HG03521 (cell line): ENCODE measurements at regions not wholly inside any gene's neighbourhood (a gene's known extent, or its start where the extent isn't known, plus 50 kb on each side); places are given as distances from the start of the nearest gene placed in this dataset.
"Not testable (repeated sequence)": the region's sequence is repeated elsewhere in the genome, so short reads cannot be mapped to it uniquely, and the experiment has no call there.

Experiments used
- ATAC-seq: cut with Tn5 transposase; IDR thresholded peaks from one replicate; pipeline ENCODE4 v1.9.1; 2021; ENCODE audit warnings: mild to moderate bottlenecking, moderate library complexity; ENCODE audit not compliant: unreplicated experiment

DNA sequence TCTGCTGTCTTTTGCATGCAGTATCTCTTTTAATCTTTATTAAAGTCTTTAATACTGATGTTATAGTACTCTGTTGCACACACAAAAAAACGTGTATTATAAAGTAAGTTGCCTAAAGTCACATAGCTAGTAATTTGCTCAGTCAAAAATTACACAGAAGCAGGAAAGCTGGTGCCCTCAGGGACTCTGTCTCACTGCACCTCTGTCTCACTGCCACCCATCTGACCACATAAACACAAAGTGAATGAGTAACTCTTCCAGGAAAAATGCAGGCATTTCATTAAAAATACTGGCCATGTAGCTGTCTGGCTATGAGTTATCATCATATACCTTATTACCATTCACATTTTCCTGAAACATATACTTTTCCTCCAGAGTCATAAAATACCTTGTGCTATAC is 591.7 kb downstream of the CSNK1G3 start:
- no peak for ATAC-seq

DNA sequence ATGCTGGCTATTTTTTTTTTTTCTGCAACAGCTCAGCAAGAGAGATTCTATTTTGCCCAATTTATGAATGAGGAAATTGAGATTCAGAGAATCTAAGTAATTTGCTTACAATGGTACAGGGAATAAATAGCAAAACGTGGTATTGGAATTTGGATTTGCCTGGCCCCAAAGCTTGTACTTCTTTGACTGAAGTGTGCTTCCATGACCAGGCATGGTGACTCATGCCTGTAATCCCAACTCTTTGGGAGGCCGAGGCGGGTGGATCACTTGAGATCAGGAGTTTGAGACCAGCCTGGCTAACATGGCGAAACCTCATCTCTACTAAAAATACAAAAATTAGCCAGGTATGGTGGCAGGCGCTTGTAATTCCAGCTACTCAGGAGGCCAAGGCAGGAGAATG is 591.1 kb downstream of the CSNK1G3 start:
- not testable (repeated sequence) for ATAC-seq

DNA sequence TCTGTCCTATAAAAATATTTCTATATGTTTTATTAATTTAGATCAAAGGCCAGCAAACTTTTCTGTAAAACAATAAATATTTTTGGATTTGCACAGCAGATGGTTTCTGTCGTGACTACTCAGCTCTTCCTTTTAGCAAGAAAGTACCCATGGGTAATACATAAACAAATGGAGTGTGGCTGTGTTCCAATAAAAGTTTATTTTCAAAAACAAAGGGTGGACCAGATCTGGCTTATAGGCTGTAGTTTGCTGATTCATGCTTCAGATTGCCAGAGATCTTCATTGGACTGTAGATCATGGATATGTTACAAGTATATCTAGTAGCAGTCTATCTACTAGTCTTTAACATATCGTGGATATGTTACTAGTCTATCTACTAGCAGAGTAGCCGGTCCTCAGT is 590.5 kb downstream of the CSNK1G3 start:
- ATAC-seq: no peak

DNA sequence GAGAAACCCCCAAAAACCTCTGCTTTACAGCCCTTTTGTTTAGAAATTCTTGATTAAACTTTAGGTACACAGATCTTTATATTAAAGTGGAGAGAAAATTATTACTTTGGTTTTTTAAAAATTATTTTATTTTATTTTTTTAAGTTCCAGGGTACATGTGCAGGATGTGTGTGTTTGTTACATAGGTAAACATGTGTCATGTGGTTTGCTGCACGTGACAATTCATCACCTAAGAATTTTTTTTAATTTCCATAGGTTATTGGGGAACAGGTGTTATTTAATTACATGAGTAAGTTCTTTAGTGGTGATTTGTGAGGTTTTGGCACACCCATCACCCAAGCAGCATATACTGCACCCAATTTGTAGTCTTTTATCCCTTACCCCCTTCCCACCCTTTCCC is 581.7 kb downstream of the CSNK1G3 start:
- no peak for ATAC-seq

DNA sequence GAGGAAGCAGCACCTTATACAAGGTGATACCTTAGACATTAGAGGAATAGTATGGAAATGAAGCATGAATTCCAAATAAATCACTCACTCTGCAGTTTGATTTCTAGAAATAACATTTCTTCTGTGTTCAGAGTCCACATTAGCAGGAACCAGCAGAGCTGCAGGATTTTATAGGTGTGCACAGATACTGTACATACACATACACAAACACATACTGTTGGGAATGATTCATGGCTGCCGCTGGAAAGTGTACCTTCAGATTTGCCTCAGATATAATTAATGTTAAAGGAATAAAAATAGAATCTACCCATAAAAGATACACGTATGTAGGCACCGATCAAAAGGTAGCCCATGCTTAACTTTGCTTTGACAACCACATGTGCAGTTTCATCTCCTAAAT is 578.1 kb downstream of the CSNK1G3 start:
- ATAC-seq: no peak

DNA sequence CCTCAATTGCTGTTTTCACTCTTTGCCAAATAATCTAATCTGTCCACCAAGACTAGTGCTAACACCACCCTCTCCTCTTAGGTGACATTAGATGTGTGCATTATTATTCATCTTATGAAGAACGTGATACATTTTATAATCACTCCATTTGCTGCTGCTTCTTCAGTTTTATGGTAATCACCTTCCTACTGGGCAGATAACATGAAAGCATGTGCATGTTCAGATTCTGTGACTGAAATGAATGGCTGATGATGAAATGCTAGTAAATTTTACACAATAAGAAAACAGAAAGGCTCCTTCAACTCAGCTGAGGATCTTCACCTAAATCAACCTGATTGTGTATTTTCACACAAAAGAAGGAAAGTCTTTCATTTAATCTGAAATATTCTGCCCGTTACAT is 577.6 kb downstream of the CSNK1G3 start:
- ATAC-seq: no peak

DNA sequence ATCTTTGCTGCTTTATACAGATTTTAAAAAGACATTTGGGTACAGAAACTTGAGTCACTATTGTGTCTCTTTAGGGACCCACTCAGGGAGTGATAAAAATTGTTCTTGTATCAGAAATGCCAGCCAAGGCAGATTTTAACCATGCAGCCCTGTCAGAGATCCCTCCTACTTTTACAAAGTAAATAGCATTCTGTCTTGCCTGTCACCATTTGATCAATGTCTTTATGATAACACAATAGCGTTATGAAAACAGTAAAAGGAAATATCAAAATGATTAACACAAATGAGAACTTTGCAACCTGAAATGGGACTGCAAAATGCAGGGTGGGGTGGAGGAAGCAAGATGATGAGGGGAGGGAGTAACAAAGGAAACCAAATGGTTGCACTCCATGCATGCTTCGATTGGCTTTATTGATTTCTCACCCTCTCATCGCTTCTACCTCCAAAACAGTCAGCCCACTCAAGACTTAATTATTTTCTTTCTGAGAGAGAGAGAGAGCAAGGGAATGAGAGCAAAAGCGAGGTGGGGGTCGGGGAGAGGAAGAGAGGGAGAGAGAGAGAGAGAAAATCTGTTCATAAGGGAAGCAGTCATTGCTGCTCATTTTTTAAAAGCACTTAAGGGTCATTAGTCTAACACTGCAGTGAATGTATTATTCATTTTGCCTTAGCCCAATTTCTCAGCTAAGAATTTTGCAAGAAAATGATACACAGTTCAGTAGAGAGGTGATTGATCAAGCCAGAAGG is 576.5 kb downstream of the CSNK1G3 start:
- ATAC-seq: no peak

DNA sequence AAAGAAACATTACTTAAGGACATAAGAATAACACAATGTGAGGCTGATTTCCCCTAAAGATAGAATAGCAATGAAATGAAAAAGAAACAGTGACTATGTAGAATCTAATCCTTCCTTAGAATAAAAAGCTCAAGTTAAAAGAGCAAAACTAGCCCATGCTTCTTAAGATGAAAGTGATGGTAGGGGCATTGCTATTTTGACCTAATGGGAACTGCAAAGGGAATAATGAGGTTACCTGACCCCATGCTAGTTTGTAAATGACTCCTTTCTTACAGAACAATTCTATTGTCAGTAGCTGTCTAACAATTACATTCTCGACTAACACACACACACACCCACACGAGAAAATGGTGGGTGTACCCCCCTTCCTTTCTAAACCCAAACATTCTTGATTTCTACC is 575.8 kb downstream of the CSNK1G3 start:
- no peak for ATAC-seq

DNA sequence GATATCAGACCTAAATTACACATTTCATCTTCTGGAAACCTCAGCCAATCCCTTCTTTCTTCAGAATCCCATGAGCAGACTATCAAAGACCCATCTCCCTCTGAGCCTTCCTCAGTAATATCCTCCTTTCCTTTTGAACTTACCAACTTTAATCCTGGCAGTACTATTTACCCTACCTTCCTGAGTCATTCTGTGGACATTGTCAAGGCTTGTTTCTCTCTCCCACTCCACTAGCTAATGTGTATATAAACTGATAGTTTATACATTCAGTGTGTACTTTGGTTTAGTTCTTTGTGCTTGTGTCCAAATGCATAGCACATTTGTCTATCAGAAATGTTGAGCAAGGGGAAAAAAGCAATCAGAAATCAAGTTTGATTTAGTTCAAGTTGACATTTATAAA is 568.3 kb downstream of the CSNK1G3 start:
- ATAC-seq: no peak

DNA sequence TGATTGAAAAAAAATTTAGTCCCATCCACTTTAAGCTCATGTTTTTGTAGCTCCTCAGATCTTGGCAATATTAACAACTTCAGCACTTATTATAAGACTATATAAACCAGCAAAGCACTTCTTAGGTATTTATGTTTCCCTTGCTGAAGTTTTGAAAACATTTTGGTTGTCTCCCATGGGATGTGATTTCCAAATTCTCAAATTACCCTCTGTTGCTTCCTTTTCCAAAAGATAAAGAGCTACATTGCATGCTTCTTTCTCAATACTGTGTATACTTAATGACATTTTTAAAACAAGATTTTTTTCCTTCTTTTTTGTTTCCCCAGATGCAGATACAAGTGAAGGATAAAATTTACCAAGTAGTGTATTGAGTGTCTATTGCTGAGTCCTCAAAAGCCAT is 567.1 kb downstream of the CSNK1G3 start:
- no peak for ATAC-seq

DNA sequence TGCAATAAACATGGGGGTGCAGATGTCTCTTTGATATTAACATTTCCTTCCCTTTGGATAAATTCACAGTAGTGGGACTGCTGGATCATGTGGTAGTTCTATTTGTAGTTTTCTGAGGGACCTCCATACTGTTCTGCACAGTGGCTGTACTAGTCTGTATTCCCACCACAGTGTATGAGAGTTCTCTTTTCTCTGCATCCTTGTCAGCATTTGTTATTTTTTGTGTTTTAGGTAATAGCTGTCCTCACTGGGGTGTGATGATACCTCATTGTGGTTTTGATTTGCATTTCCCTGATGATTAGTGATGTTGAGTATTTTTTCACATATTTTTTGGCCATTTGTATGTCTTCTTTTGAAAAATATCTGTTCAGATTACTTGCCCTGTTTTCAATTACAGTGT is 562.5 kb downstream of the CSNK1G3 start:
- no peak for ATAC-seq

DNA sequence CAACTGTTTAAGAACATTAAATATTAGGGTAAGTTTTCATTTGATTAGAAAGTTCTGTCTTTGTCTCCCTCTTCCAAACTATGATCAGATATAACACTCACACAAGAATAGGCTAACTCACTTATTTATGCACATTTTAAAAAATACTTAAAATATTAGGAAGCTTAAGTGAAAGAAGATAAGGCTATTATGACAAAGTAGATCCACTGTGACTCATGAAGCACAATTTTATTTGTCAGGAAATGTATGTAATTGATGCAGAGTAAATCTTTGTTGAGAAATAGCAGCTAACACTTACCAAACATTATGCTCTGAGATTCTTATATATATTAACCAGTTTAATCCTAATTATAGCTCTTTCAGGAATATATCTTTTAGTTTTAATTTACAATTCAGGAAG is 560.6 kb downstream of the CSNK1G3 start:
- ATAC-seq: no peak

DNA sequence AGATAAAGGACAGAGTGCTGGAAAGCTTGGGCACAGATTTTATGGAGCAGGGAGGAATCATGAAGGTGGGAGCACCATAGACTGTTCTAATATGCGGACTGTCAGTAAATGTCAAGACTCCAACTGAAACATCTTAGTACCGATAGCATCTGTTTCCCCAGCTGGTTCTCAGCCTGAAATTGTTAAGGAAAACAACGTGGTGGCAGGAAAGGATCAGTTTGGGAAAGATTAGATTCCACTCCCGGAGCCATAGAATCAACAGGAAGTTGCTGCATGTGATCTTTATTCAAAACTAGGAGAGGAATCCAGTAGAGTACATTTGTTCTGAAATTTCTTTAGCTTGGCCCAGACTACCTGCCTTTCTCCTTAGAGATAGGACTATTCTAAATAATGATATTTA is 559.1 kb downstream of the CSNK1G3 start:
- no peak for ATAC-seq

DNA sequence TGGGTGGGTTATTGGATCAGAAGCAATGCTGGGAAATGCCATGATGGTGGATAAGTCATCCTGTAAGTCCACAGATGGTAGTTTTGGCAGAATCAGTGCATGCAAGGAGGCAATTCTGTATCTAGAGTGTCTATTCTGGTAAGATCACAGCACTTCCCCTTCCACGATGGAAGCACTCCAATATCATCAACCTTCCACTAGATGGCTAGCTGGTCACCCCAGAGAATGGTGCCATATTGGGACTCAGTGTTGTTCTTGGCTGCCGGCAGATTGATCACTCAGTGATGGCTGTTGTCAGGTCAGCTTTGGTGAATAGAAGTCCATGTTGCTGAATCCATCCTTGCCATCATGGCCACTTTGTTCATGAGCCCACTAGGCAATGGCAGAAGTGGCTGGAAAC is 553.5 kb downstream of the CSNK1G3 start:
- ATAC-seq: no peak

DNA sequence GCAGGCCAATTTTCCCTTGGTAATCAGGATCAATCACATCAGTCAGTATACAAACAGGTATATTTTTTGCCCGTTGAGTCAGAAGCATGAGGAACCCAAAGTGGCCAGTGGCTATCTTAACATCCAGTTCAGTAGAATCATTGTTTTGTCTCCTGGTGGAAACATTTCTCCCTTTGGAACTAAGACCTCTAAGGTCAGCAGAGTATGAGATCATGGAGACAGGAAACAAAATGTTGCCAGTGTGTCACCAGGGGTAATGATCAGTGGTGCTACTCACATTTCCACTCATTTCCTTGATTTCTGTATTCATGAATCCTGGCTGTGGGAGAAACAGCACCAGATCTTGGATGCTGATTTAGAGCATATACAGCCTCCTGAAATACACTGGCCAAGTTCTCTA is 553.0 kb downstream of the CSNK1G3 start:
- ATAC-seq: no peak

DNA sequence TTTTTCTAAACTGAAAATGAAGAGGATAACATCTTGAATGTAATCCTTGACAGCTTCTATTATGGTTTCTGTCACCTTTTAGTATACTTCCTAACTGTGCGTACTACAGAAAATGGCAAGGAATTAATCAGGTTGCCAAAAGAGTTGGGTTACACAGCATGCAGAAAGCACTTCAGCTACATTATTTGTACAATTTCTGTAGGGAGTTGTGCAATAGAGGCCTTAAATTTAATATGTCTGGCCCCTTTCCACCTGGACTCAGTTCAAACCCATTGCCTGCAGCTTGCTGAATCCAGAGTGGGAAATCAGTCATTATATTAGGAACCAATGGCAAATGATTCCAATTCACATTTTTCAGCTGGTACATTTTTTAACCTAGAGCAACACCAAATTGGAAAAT is 549.7 kb downstream of the CSNK1G3 start:
- no peak for ATAC-seq

DNA sequence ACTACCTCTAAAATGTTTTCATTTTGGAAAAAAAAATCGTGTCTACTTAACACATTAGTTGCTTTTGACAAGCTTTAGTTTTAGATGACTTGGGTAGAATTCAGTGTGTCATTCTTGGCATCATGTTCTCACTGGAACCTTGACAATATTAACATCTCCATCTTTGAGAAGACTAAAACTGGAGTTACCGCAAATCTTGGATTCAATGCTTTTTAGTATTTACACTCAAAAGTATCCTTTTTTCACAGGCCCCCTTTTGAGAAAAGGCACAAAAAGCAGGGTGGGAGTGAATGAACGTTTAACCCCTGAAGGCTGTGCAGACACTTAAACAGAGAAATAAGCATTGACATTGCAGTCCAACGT is 549.1 kb downstream of the CSNK1G3 start:
- ATAC-seq: no peak

DNA sequence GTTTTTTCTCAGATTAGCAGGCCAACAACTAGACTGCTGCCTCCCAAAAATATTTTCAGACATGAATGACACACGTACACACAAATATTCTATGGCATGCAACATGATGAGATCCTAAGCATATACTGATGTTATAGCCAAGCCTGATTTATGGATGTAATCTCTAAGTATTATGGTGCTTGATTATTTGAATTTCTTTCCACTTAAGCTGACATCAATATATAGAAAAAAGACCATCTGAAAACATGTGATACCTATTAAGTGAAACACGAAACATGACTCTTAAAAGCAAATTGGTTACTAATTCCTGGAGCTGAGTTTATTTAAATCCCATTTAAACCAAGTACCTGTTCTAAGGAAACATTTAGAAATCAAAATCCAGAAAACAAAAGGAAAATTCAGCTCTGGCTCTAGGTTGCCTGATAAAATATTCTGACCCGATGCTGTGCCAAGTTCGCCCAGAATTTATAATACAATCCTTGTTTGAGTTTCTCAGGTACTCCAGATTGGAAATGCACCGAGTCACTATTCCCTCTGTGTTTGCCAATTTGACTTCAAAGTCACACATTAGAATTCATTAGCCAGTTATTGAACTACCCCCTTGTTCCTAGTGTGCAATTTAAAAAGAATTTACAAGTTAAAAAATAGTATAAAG is 548.6 kb downstream of the CSNK1G3 start:
- ATAC-seq: no peak

DNA sequence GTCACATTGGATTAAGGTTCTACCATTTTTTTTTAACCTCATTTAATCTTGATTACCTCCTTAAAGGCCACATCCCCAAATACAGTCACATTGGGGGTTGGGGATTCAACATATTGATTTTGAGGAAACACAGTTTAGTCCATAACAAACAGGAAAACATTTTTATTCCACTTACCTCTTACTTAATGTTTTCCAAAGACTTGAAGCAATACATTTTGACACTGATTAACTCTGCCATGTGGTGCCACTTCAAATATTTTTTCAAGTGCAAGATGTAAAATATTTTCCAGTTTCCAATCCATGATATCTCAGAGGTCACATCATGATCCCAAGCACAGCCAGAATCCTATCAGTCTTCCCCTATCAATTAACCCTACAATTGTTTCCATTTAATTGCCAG is 548.0 kb downstream of the CSNK1G3 start:
- ATAC-seq: no peak

DNA sequence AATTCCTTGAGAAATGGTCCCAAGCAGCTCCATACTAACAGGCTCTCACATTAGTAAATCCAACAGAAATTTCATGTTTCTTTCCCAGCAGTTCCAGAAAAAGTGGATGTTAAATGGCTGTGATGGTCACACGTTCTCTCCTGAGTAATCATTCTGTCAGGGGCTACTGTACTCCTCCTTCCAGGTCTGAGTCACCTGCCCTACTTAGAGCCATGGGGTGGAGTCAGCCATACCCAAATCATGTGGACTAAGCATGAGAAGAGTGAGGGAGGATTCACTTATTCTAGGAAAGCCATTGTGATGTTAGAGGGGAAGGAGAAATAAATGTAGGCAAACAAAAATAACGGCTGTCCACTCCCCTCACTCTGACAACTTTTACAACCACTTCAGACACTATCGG is 547.2 kb downstream of the CSNK1G3 start:
- no peak for ATAC-seq

DNA sequence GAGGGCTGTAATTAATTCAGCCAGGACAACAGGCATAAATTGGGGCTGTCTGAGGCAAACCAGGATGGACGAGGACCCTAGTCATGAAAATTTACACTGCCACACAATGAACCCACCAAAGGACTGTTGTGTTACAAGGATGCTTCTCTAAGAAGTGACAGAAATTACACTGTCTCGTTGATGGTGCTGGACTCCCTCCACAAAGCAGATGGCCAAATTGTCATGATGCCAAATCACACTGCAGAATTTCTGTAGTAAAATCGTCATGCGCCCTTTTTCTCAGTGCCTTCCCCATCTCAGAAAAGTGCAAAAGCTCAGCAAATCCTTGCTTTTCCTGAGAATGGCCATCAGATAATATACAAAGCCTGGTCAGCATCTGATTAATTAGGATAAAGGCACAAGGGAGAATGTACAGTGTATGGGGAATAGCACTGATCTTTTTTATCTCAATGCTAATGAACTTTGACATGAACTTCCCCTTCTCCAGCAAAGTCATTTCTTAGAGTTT is 545.8 kb downstream of the CSNK1G3 start:
- ATAC-seq: no peak

DNA sequence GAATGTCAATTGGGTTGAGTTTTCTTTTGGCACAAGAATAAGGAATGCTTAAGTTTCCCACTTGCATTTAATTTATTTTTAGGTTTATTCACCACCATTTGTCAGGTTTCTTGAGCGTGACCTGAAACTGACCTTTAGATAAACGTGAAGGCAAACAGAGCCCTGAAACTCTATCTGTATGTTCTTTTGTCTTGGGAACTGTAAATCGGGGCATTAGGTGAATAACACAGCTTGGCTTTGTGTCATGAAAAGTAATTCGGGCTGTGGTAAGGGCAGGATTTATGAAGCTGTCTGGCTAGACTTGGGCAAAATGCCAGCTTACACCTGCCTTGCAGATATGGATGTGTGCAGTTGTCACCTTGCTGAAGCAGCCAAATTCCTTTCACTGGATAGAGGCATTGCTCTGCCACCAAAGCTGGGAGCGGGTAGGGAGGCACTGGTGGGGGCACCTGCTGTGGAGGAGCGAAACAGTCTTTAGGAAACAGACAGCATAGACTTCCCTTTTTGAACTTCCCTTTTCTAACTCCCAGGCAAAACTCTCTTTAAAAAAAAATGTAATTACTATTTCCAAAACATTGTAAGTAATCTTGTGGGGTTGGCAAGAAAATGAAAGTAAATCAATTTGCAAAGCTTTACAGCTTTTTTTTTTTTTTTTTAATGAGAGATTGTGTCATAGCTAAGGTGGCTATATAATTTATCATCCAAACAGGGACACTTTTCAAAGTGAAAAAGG is 545.2 kb downstream of the CSNK1G3 start:
- ATAC-seq: peak; percentile 28
